ENCODE measurements at regions not wholly inside any gene's neighbourhood (a gene's known extent, or its start where the extent isn't known, plus 50 kb on each side); places are given as distances from the start of the nearest gene placed in this dataset.
A peak's percentile ranks its signal among the peaks of the same experiment; 100 is the strongest.
"Not testable (repeated sequence)": the region's sequence is repeated elsewhere in the genome, so short reads cannot be mapped to it uniquely, and the experiment has no call there.

- DNase-seq = no peak
Observed at GRCh38 chr3:107212618-107213017, 164.6 kb upstream of the CCDC54 start.

- DNase-seq = no peak
Observed at GRCh38 chr3:107213044-107213669, 164.1 kb upstream of the CCDC54 start.

GRCh38 chr3:107216229-107216628 lies 161.0 kb upstream of the CCDC54 start:
- no peak for DNase-seq

GRCh38 chr3:107216711-107217110 lies 160.5 kb upstream of the CCDC54 start:
- no peak for DNase-seq

- DNase-seq = no peak
Observed at GRCh38 chr3:107217172-107217571, 160.1 kb upstream of the CCDC54 start.

- DNase-seq = no peak
Observed at GRCh38 chr3:107218864-107219269, 158.4 kb upstream of the CCDC54 start.

GRCh38 chr3:107220538-107220937 lies 156.7 kb upstream of the CCDC54 start:
- no peak for DNase-seq

GRCh38 chr3:107221856-107222255 lies 155.4 kb upstream of the CCDC54 start:
- no peak for DNase-seq

GRCh38 chr3:107222907-107223306 lies 154.3 kb upstream of the CCDC54 start:
- no peak for DNase-seq

GRCh38 chr3:107224026-107224596 lies 153.1 kb upstream of the CCDC54 start:
- DNase-seq = no peak

- DNase-seq = no peak
Observed at GRCh38 chr3:107227091-107227490, 150.1 kb upstream of the CCDC54 start.

GRCh38 chr3:107233877-107234276 lies 143.4 kb upstream of the CCDC54 start:
- not testable (repeated sequence) for DNase-seq

- DNase-seq = no peak
Observed at GRCh38 chr3:107235193-107235927, 141.9 kb upstream of the CCDC54 start.

- peak; percentile 73 for DNase-seq
Observed at GRCh38 chr3:107235928-107236315, 141.3 kb upstream of the CCDC54 start.

GRCh38 chr3:107236655-107237337 lies 140.4 kb upstream of the CCDC54 start:
- DNase-seq = no peak

- no peak for DNase-seq
Observed at GRCh38 chr3:107238787-107239186, 138.5 kb upstream of the CCDC54 start.

GRCh38 chr3:107239703-107240102 lies 137.5 kb upstream of the CCDC54 start:
- no peak for DNase-seq

- DNase-seq = peak; percentile 61
Observed at GRCh38 chr3:107240183-107241091, 136.8 kb upstream of the CCDC54 start.

GRCh38 chr3:107241217-107241616 lies 136.0 kb upstream of the CCDC54 start:
- no peak for DNase-seq

- no peak for DNase-seq
Observed at GRCh38 chr3:107242579-107242978, 134.7 kb upstream of the CCDC54 start.

- no peak for DNase-seq
Observed at GRCh38 chr3:107247116-107247515, 130.1 kb upstream of the CCDC54 start.

GRCh38 chr3:107249132-107249531 lies 128.1 kb upstream of the CCDC54 start:
- no peak for DNase-seq

GRCh38 chr3:107250221-107250620 lies 127.0 kb upstream of the CCDC54 start:
- DNase-seq = no peak

All from NCI-H146 (cell line).